ENCODE measurements at regions not wholly inside any gene's neighbourhood (a gene's known extent, or its start where the extent isn't known, plus 50 kb on each side); places are given as distances from the start of the nearest gene placed in this dataset.
A peak's percentile ranks its signal among the peaks of the same experiment; 100 is the strongest.

DNA sequence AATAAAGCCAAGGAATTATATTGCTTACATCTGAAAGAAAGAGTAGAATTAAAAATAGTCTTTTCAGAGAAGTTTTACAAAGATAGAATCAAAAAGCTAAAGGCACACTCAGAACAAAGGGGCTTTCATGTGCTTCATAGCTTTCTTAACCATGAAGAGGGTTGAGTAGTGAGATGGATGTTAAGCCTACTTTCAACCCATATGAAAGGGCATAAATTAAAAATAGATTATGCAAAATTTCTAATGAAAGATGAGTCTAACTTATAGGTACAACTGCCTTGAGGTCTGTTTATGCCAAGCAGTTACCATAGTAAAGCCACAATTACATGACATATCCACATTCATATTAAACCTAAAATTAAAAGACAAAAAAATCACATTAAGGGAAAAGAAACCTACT, 223.3 kb upstream of the ARHGEF26 start:
- DNase-seq, result no peak
- no peak overlapping the region for H2BK5ac ChIP-seq (ENCODE audit: low read depth, low read length, poor library complexity)
- no peak overlapping the region for H3K4me3 ChIP-seq (ENCODE audit: low read depth, low read length)
- H3K79me2 ChIP-seq (ENCODE audit: control insufficient read depth, insufficient read depth, low read length, poor library complexity), result no peaks in the 10 kb centered on the region
- no peaks in the 10 kb centered on the region for H3K4me1 ChIP-seq (ENCODE audit: control insufficient read depth in 1 of 2, insufficient read depth in 2 of 2, low read length in 2 of 2)
- H3K36me3 ChIP-seq (ENCODE audit: control insufficient read depth in 1 of 2, insufficient read depth in 2 of 2, low read length in 2 of 2), result no peaks in the 10 kb centered on the region
- H3K79me1 ChIP-seq (ENCODE audit: low read length), result no peaks in the 10 kb centered on the region
- no peak overlapping the region for H4K12ac ChIP-seq (ENCODE audit: low read depth, low read length)
- H2BK12ac ChIP-seq (ENCODE audit: low read length), result no peak overlapping the region
- no peak overlapping the region for H3K27ac ChIP-seq (ENCODE audit: low read depth, low read length)
- H3K18ac ChIP-seq (ENCODE audit: low read length), result no peak overlapping the region
- no peak overlapping the region for H3K9ac ChIP-seq (ENCODE audit: low read length)
- no peak overlapping the region for H4K8ac ChIP-seq (ENCODE audit: low read depth, low read length)
- no peaks in the 10 kb centered on the region for H3K27me3 ChIP-seq (ENCODE audit: insufficient read depth, low read length)
- H3K4me2 ChIP-seq (ENCODE audit: low read length), result no peak overlapping the region
- H3K23ac ChIP-seq (ENCODE audit: low read length), result no peak overlapping the region
- H2AK5ac ChIP-seq (ENCODE audit: low read length), result no peak overlapping the region
- H2AFZ ChIP-seq (ENCODE audit: insufficient read depth, low read length, poor library complexity), result no peak overlapping the region
- H2BK120ac ChIP-seq (ENCODE audit: insufficient read depth, low read length, poor library complexity), result no peak overlapping the region
- no peak overlapping the region for H4K91ac ChIP-seq (ENCODE audit: low read depth, low read length)
- H3K14ac ChIP-seq (ENCODE audit: low read length), result no peak overlapping the region
- H3K4ac ChIP-seq (ENCODE audit: low read depth, low read length), result no peak overlapping the region
- H3K9me3 ChIP-seq (ENCODE audit: insufficient read depth, low read depth, low read length), result no peaks in the 10 kb centered on the region

DNA sequence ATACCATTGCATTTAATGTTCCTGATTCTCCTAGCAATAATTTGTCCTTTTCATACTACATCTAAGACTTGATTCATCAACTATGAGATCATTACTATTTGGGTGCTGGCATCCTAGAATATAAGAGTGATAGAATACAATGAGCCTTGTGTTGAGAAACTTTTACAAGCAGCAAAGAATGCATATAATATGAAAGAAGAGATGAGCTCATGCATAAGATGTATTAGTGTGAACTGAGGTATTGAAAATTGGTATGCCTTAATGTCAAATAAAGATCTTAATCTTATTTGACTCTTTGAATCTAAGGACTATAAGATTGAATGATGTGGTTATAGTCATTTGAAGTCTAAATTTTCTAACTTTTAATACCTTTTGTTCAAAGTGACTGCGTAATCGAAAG, 220.0 kb upstream of the ARHGEF26 start:
- H3K14ac ChIP-seq (ENCODE audit: low read length), result no peak overlapping the region
- H4K12ac ChIP-seq (ENCODE audit: low read depth, low read length), result no peak overlapping the region
- H3K79me2 ChIP-seq (ENCODE audit: control insufficient read depth, insufficient read depth, low read length, poor library complexity), result no peaks in the 10 kb centered on the region
- H3K4me2 ChIP-seq (ENCODE audit: low read length), result no peak overlapping the region
- H3K36me3 ChIP-seq (ENCODE audit: control insufficient read depth in 1 of 2, insufficient read depth in 2 of 2, low read length in 2 of 2), result no peaks in the 10 kb centered on the region
- no peak overlapping the region for H2BK12ac ChIP-seq (ENCODE audit: low read length)
- no peak overlapping the region for H2AFZ ChIP-seq (ENCODE audit: insufficient read depth, low read length, poor library complexity)
- H3K4ac ChIP-seq (ENCODE audit: low read depth, low read length), result no peak overlapping the region
- H3K4me3 ChIP-seq (ENCODE audit: low read depth, low read length), result no peak overlapping the region
- no peak overlapping the region for H3K27ac ChIP-seq (ENCODE audit: low read depth, low read length)
- H3K79me1 ChIP-seq (ENCODE audit: low read length), result no peaks in the 10 kb centered on the region
- no peak overlapping the region for H3K9ac ChIP-seq (ENCODE audit: low read length)
- WGBS (ENCODE audit: extremely low coverage, insufficient coverage, insufficient read length), result no CpG with 5 or more reads among the region's 2 CpGs
- no peak overlapping the region for H4K8ac ChIP-seq (ENCODE audit: low read depth, low read length)
- no peaks in the 10 kb centered on the region for H3K4me1 ChIP-seq (ENCODE audit: control insufficient read depth in 1 of 2, insufficient read depth in 2 of 2, low read length in 2 of 2)
- no peak overlapping the region for H2AK5ac ChIP-seq (ENCODE audit: low read length)
- H2BK5ac ChIP-seq (ENCODE audit: low read depth, low read length, poor library complexity), result no peak overlapping the region
- H3K9me3 ChIP-seq (ENCODE audit: insufficient read depth, low read depth, low read length), result no peaks in the 10 kb centered on the region
- H4K91ac ChIP-seq (ENCODE audit: low read depth, low read length), result no peak overlapping the region
- H3K18ac ChIP-seq (ENCODE audit: low read length), result no peak overlapping the region
- DNase-seq, result no peak
- H3K27me3 ChIP-seq (ENCODE audit: insufficient read depth, low read length), result no peaks in the 10 kb centered on the region
- H3K23ac ChIP-seq (ENCODE audit: low read length), result no peak overlapping the region
- H2BK120ac ChIP-seq (ENCODE audit: insufficient read depth, low read length, poor library complexity), result no peak overlapping the region

DNA sequence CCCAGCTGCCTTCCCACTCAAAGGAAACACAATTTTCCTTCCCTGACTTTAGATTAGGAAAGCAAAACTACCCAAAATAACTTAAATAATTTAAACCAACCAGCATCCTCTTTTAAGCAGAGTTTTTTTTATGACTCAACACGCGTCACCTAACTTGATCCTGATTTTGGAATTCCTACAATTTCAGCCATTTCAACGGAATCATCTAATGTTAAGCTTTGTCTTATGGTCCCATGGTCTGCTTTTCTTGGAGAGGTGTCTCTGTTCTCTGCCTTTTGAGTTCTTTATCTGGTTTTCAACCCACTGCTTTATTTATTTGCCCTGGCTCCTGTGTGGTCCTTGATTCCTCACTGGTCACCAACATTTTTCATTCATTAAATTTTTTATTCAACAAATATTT, 219.2 kb upstream of the ARHGEF26 start:
- no peak overlapping the region for H3K18ac ChIP-seq (ENCODE audit: low read length)
- DNase-seq, result peak; percentile 32 to 56
- no peaks in the 10 kb centered on the region for H3K4me1 ChIP-seq (ENCODE audit: control insufficient read depth in 1 of 2, insufficient read depth in 2 of 2, low read length in 2 of 2)
- no peak overlapping the region for H2AK5ac ChIP-seq (ENCODE audit: low read length)
- no peaks in the 10 kb centered on the region for H3K27me3 ChIP-seq (ENCODE audit: insufficient read depth, low read length)
- no peak overlapping the region for H3K23ac ChIP-seq (ENCODE audit: low read length)
- H4K91ac ChIP-seq (ENCODE audit: low read depth, low read length), result no peak overlapping the region
- H3K4ac ChIP-seq (ENCODE audit: low read depth, low read length), result no peak overlapping the region
- H2BK120ac ChIP-seq (ENCODE audit: insufficient read depth, low read length, poor library complexity), result no peak overlapping the region
- H4K8ac ChIP-seq (ENCODE audit: low read depth, low read length), result no peak overlapping the region
- no peaks in the 10 kb centered on the region for H3K79me1 ChIP-seq (ENCODE audit: low read length)
- H2BK12ac ChIP-seq (ENCODE audit: low read length), result no peak overlapping the region
- H3K4me2 ChIP-seq (ENCODE audit: low read length), result no peak overlapping the region
- H2BK5ac ChIP-seq (ENCODE audit: low read depth, low read length, poor library complexity), result no peak overlapping the region
- H3K27ac ChIP-seq (ENCODE audit: low read depth, low read length), result no peak overlapping the region
- H4K12ac ChIP-seq (ENCODE audit: low read depth, low read length), result no peak overlapping the region
- no peak overlapping the region for H3K9ac ChIP-seq (ENCODE audit: low read length)
- no peak overlapping the region for H3K4me3 ChIP-seq (ENCODE audit: low read depth, low read length)
- no peaks in the 10 kb centered on the region for H3K36me3 ChIP-seq (ENCODE audit: control insufficient read depth in 1 of 2, insufficient read depth in 2 of 2, low read length in 2 of 2)
- no CpG with 5 or more reads among the region's 3 CpGs for WGBS (ENCODE audit: extremely low coverage, insufficient coverage, insufficient read length)
- H3K79me2 ChIP-seq (ENCODE audit: control insufficient read depth, insufficient read depth, low read length, poor library complexity), result no peaks in the 10 kb centered on the region
- no peak overlapping the region for H2AFZ ChIP-seq (ENCODE audit: insufficient read depth, low read length, poor library complexity)
- no peak overlapping the region for H3K14ac ChIP-seq (ENCODE audit: low read length)
- no peaks in the 10 kb centered on the region for H3K9me3 ChIP-seq (ENCODE audit: insufficient read depth, low read depth, low read length)

DNA sequence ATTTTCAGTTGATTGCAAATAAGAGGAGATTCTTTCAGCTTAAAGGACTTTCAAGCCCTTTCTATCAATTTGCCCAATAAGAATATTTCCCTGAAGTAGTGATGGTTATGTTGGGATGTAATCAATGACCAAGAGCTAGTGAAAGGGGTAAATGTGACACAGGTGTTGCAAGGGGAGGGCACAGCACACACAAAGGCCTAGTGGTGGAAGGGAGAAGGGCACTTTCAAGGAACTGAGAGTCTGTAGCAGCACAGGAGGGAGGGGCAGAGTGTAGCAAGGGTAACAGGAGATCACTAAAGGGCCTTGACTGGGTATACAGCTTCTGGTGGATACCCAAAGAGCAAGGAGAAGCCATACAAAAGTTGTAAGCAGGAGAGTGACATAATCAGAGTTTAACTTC, 217.8 kb upstream of the ARHGEF26 start:
- H3K27ac ChIP-seq (ENCODE audit: low read depth, low read length), result no peak overlapping the region
- H3K23ac ChIP-seq (ENCODE audit: low read length), result no peak overlapping the region
- no peak overlapping the region for H2AFZ ChIP-seq (ENCODE audit: insufficient read depth, low read length, poor library complexity)
- H2BK5ac ChIP-seq (ENCODE audit: low read depth, low read length, poor library complexity), result no peak overlapping the region
- no peak overlapping the region for H3K18ac ChIP-seq (ENCODE audit: low read length)
- no peak overlapping the region for H3K4me2 ChIP-seq (ENCODE audit: low read length)
- no peaks in the 10 kb centered on the region for H3K4me1 ChIP-seq (ENCODE audit: control insufficient read depth in 1 of 2, insufficient read depth in 2 of 2, low read length in 2 of 2)
- DNase-seq, result no peak
- H3K36me3 ChIP-seq (ENCODE audit: control insufficient read depth in 1 of 2, insufficient read depth in 2 of 2, low read length in 2 of 2), result no peaks in the 10 kb centered on the region
- H3K27me3 ChIP-seq (ENCODE audit: insufficient read depth, low read length), result no peaks in the 10 kb centered on the region
- H4K8ac ChIP-seq (ENCODE audit: low read depth, low read length), result no peak overlapping the region
- H4K12ac ChIP-seq (ENCODE audit: low read depth, low read length), result no peak overlapping the region
- no peak overlapping the region for H4K91ac ChIP-seq (ENCODE audit: low read depth, low read length)
- no peak overlapping the region for H2BK12ac ChIP-seq (ENCODE audit: low read length)
- no peaks in the 10 kb centered on the region for H3K79me1 ChIP-seq (ENCODE audit: low read length)
- H2BK120ac ChIP-seq (ENCODE audit: insufficient read depth, low read length, poor library complexity), result no peak overlapping the region
- H3K79me2 ChIP-seq (ENCODE audit: control insufficient read depth, insufficient read depth, low read length, poor library complexity), result no peaks in the 10 kb centered on the region
- H2AK5ac ChIP-seq (ENCODE audit: low read length), result no peak overlapping the region
- no peak overlapping the region for H3K4me3 ChIP-seq (ENCODE audit: low read depth, low read length)
- no peaks in the 10 kb centered on the region for H3K9me3 ChIP-seq (ENCODE audit: insufficient read depth, low read depth, low read length)
- no peak overlapping the region for H3K9ac ChIP-seq (ENCODE audit: low read length)
- no peak overlapping the region for H3K14ac ChIP-seq (ENCODE audit: low read length)
- no peak overlapping the region for H3K4ac ChIP-seq (ENCODE audit: low read depth, low read length)

- Histone ChIP-seq H4K12ac (ENCODE audit: low read depth, low read length) (no peak overlapping the region), H3K79me1 (ENCODE audit: low read length) (no peaks in the 10 kb centered on the region), H3K4me1 (ENCODE audit: control insufficient read depth in 1 of 2, insufficient read depth in 2 of 2, low read length in 2 of 2) (no peaks in the 10 kb centered on the region), H3K4ac (ENCODE audit: low read depth, low read length) (no peak overlapping the region), H3K18ac (ENCODE audit: low read length) (no peak overlapping the region), H3K23ac (ENCODE audit: low read length) (no peak overlapping the region), H3K27me3 (ENCODE audit: insufficient read depth, low read length) (no peaks in the 10 kb centered on the region), H2BK120ac (ENCODE audit: insufficient read depth, low read length, poor library complexity) (no peak overlapping the region), H2BK12ac (ENCODE audit: low read length) (no peak overlapping the region), H3K79me2 (ENCODE audit: control insufficient read depth, insufficient read depth, low read length, poor library complexity) (no peaks in the 10 kb centered on the region), H3K9ac (ENCODE audit: low read length) (no peak overlapping the region), H3K27ac (ENCODE audit: low read depth, low read length) (no peak overlapping the region), H2AK5ac (ENCODE audit: low read length) (no peak overlapping the region), H3K4me3 (ENCODE audit: low read depth, low read length) (no peak overlapping the region), H3K14ac (ENCODE audit: low read length) (no peak overlapping the region), H3K36me3 (ENCODE audit: control insufficient read depth in 1 of 2, insufficient read depth in 2 of 2, low read length in 2 of 2) (no peaks in the 10 kb centered on the region), H2AFZ (ENCODE audit: insufficient read depth, low read length, poor library complexity) (no peak overlapping the region), H3K4me2 (ENCODE audit: low read length) (no peak overlapping the region), H3K9me3 (ENCODE audit: insufficient read depth, low read depth, low read length) (no peaks in the 10 kb centered on the region), H4K8ac (ENCODE audit: low read depth, low read length) (no peak overlapping the region), H4K91ac (ENCODE audit: low read depth, low read length) (no peak overlapping the region), H2BK5ac (ENCODE audit: low read depth, low read length, poor library complexity) (no peak overlapping the region)
- DNase-seq, result no peak
- no CpG with 5 or more reads among the region's 2 CpGs for WGBS (ENCODE audit: extremely low coverage, insufficient coverage, insufficient read length)
Observed at GRCh38 chr3:153906366-153906765, 214.8 kb upstream of the ARHGEF26 start.

Measured in trophoblast cell (in vitro differentiated cells and primary cell).